COLO668 (cell line): ENCODE measurements at regions not wholly inside any gene's neighbourhood (a gene's known extent, or its start where the extent isn't known, plus 50 kb on each side); places are given as distances from the start of the nearest gene placed in this dataset.
A peak's percentile ranks its signal among the peaks of the same experiment; 100 is the strongest.

Experiments
- DNase-seq: peaks from one replicate; lab custom pipeline; 2025; ENCODE audit not compliant: unreplicated experiment; lab: John Stamatoyannopoulos, UW

DNA sequence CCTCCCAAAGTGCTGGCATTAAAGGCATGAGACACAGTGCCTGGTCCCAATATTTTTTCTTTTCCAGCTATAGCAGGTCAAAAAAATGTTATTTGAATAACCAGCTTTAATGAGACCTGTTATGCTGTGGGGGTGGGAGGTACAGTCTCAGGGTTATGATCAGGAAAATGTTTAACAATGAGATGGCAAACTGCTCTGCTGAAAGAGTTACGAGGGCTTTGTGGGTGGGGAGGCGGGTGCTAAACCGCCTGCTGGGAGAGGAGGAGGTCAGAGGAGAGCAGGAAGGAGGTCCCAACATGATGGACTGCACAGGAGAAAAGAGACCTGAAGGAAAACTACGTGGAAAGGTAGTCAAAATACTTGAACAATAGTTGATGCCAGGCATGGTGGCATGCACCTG is 126.0 kb upstream of the B3GALT2 start:
- DNase-seq: no peak

DNA sequence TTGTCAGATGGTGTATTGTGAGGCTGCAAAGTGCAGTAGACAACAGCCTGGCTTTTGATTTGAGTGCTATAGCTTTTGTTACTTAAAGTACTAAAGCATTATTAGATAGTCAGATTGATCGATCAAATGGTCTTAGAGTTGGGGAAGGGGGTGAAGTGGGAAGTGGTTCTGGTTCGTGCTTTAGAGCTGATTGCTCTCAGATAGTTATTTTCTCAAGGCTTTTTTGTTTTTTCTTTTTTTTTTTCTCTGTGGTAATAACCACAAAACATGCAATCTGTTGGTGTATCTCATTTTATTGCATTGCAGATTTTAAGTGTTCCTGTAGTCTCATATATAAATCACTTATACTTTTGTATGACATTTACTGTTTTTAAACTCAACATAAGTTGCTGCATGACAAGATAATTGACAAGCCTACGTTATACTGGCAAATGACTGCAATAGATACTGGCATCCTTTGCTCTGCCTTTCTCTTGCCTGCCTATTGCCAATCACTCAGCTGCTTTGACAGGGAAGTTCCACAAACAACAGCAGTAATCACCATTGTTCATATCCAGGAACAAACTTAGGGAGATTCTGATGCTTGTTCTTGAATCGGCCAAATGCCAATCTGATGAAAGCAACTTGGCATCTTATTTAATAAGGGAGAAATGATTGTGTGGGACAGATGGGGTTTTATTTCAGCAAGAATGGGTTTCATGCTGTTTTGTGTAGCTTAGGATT is 125.0 kb upstream of the B3GALT2 start:
- DNase-seq: peak; percentile 14

DNA sequence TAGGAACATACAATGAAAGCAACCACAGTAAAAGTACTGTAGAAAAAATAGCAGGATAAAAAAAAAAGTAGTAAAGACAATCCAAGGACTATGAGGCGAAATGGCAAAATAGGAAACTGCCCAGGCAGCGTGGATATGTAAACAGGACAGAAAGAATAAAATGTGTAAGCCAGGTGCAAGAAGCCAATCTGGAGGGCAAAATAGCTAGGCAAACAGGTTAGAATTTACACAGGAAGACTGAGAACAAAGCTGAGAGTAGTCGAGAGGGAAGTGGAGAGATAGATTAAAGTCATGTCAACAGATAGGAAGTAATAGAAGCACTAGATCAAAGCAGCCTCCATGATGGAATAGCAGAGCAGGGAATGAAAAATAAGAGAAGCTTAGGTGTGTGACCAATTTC is 124.2 kb upstream of the B3GALT2 start:
- DNase-seq: peak; percentile 78

DNA sequence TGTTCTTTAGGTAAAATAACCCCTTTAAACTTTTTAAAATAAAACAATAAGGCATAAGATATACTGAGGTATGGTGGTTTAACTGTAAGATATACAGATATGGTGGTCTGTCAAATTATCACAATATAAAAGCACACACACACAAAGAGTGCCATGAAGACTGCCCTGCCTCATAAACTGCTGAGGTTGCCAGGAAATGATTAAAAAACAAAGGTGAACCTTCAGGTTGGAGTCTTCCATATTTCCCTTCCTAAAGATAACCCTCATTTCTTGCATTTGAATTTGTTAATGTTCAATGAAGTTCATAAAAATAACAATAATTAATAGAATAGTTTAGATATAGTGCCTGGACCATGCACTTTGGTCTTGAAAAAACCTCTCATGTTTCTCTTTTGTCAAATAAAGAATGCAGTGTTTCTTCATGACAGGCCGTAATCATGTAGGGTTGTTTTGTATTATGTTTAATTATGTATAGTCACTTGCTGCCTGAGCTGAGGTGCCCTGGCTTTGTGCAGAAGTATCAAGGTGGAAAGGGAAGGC is 123.6 kb upstream of the B3GALT2 start:
- DNase-seq: peak; percentile 61

DNA sequence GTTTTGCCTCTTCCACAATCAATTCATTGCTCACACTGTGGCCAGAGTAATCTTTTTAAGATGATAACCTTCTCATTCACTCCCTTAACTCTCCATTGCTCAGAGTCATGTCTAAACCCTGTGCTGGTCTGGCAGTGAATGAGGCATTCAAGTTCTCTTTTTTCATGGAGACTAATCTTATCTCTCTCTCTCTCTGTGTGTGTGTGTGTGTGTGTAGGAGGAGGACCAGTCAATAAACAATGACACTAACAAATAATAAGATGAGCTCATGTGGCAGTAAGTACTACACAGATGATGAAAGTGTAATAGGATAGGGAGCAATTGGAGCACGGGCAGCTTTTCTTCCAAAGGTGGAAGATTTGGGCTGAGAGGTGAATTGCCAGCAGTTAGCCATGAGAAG is 122.0 kb upstream of the B3GALT2 start:
- DNase-seq: no peak

DNA sequence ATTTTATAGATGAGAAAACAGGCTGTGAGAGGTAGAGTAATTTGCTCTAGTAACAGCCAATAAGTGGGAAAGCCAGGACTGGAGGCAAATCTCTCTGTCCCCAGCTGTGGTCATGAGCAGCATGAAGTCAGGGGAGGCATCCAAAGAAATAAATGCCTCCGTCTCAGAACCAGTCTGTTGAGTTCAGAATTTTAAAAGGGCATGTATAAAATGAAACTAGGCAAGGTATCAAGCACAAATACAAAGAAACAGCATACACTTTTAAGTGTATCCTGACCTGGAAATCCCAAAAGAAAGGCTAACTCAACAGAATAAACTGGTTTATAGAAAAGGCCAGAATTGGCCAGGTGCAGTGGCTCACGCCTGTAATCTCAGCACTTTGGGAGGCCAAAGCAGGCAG is 120.0 kb upstream of the B3GALT2 start:
- DNase-seq: no peak
